Stimulated activated CD8-positive, alpha-beta memory T cell treated with anti-CD3 and anti-CD28 coated beads, Interleukin-2, amount 100 ng/mL, for 1 hour (primary cell): ENCODE measurements at regions not wholly inside any gene's neighbourhood (a gene's known extent, or its start where the extent isn't known, plus 50 kb on each side); places are given as distances from the start of the nearest gene placed in this dataset.
"Not testable (repeated sequence)": the region's sequence is repeated elsewhere in the genome, so short reads cannot be mapped to it uniquely, and the experiment has no call there.

Source experiments
- DNase-seq, 2 donors: peaks; one replicate each; pipeline ENCODE4 v3.0.0-alpha.2; 2020; ENCODE audit warnings: low read depth in 2 of 2

GRCh38 chr12:107497231-107497630 is 188.4 kb upstream of the PWP1 start:
- no peak for DNase-seq

GRCh38 chr12:107500307-107500706 is 185.3 kb upstream of the PWP1 start:
- DNase-seq = no peak

GRCh38 chr12:107501681-107502080 is 183.9 kb upstream of the PWP1 start:
- DNase-seq = no peak

- no peak for DNase-seq
Measured at GRCh38 chr12:107503129-107503855, 182.3 kb upstream of the PWP1 start.

- DNase-seq = no peak
Measured at GRCh38 chr12:107503887-107504885, 181.4 kb upstream of the PWP1 start.

GRCh38 chr12:107509421-107509820 is 176.2 kb upstream of the PWP1 start:
- DNase-seq = no peak

- DNase-seq = no peak
Measured at GRCh38 chr12:107510211-107510610, 175.4 kb upstream of the PWP1 start.

- DNase-seq = no peak
Measured at GRCh38 chr12:107511292-107511691, 174.3 kb upstream of the PWP1 start.

GRCh38 chr12:107512391-107512790 is 173.2 kb upstream of the PWP1 start:
- no peak for DNase-seq

GRCh38 chr12:107513184-107513583 is 172.4 kb upstream of the PWP1 start:
- no peak for DNase-seq

GRCh38 chr12:107513636-107514400 is 171.8 kb upstream of the PWP1 start:
- DNase-seq = no peak

GRCh38 chr12:107514887-107515445 is 170.6 kb upstream of the PWP1 start:
- no peak for DNase-seq

GRCh38 chr12:107515446-107515958 is 170.1 kb upstream of the PWP1 start:
- DNase-seq = no peak

- DNase-seq = not testable (repeated sequence)
Measured at GRCh38 chr12:107517816-107518215, 167.8 kb upstream of the PWP1 start.

GRCh38 chr12:107518868-107519267 is 166.7 kb upstream of the PWP1 start:
- no peak for DNase-seq

GRCh38 chr12:107519906-107520859 is 165.4 kb upstream of the PWP1 start:
- DNase-seq = no peak

GRCh38 chr12:107521826-107522355 is 163.7 kb upstream of the PWP1 start:
- no peak for DNase-seq

GRCh38 chr12:107522692-107523477 is 162.7 kb upstream of the PWP1 start:
- no peak for DNase-seq
